ENCODE measurements at regions not wholly inside any gene's neighbourhood (a gene's known extent, or its start where the extent isn't known, plus 50 kb on each side); places are given as distances from the start of the nearest gene placed in this dataset.

GRCh38 chrX:35445912-35446311 lies 352.2 kb upstream of the MAGEB16 start:
- no peak for TF ChIP-seq CTCF (IDR thresholded peaks at IDR 0.05; ENCODE audit: poor library complexity, severe bottlenecking)
- TF ChIP-seq TAF1 (IDR thresholded peaks at IDR 0.05; ENCODE audit: low read depth) = no peak
- no peak for TF ChIP-seq RAD21 (conservative IDR thresholded peaks at IDR 0.05)
- TF ChIP-seq MXI1 (conservative IDR thresholded peaks at IDR 0.05; ENCODE audit: poor library complexity, severe bottlenecking) = no peak
- no peak for TF ChIP-seq EP300 (conservative IDR thresholded peaks at IDR 0.05; ENCODE audit: poor library complexity, severe bottlenecking)
- no peak for TF ChIP-seq POLR2AphosphoS5 (IDR thresholded peaks at IDR 0.05)
- TF ChIP-seq SMC3 (conservative IDR thresholded peaks at IDR 0.05; ENCODE audit: poor library complexity) = no peak
- no peak for TF ChIP-seq EZH2 (IDR thresholded peaks at IDR 0.05; ENCODE audit: borderline replicate concordance, insufficient read depth, low read length, poor library complexity, severe bottlenecking)
- TF ChIP-seq REST (IDR thresholded peaks at IDR 0.05; ENCODE audit: borderline replicate concordance) = no peak
- Histone ChIP-seq H3K27me3 (ENCODE audit: insufficient read depth, low read depth, low read length) (no peaks in the 10 kb centered on the region), H3K9ac (ENCODE audit: low read length) (no peak overlapping the region), H3K79me2 (replicated peaks; ENCODE audit: insufficient read depth, low read length) (no peaks in the 10 kb centered on the region), H3K4me2 (ENCODE audit: low read length) (no peak overlapping the region), H3K9me2 (ENCODE audit: insufficient read depth, low read length) (no peaks in the 10 kb centered on the region), H3K4me3 (ENCODE audit: low read length) (no peak overlapping the region), H3K27ac (ENCODE audit: low read length) (no peak overlapping the region), H4K20me1 (ENCODE audit: insufficient read depth) (no peaks in the 10 kb centered on the region), H3K9me3 (ENCODE audit: low read length) (no peaks in the 10 kb centered on the region), H3K36me3 (ENCODE audit: insufficient read depth, low read length) (no peaks in the 10 kb centered on the region), H3F3A (ENCODE audit: insufficient read depth, low read length, poor library complexity, severe bottlenecking) (no peaks in the 10 kb centered on the region), H2AFZ (ENCODE audit: low read depth, low read length) (no peak overlapping the region)

GRCh38 chrX:35456891-35457290 lies 341.3 kb upstream of the MAGEB16 start:
- no peaks in the 10 kb centered on the region for H3K79me2 ChIP-seq (replicated peaks; ENCODE audit: insufficient read depth, low read length)
- no peak overlapping the region for H2AFZ ChIP-seq (ENCODE audit: low read depth, low read length)
- no peaks in the 10 kb centered on the region for H3K27me3 ChIP-seq (ENCODE audit: insufficient read depth, low read depth, low read length)
- H3K27ac ChIP-seq (ENCODE audit: low read length) = no peak overlapping the region
- no peak overlapping the region for H3K4me2 ChIP-seq (ENCODE audit: low read length)
- H3K9me2 ChIP-seq (ENCODE audit: insufficient read depth, low read length) = no peaks in the 10 kb centered on the region
- no peaks in the 10 kb centered on the region for H3F3A ChIP-seq (ENCODE audit: insufficient read depth, low read length, poor library complexity, severe bottlenecking)
- H3K36me3 ChIP-seq (ENCODE audit: insufficient read depth, low read length) = no peaks in the 10 kb centered on the region
- H3K9ac ChIP-seq (ENCODE audit: low read length) = no peak overlapping the region
- H3K4me3 ChIP-seq (ENCODE audit: low read length) = no peak overlapping the region
- no peaks in the 10 kb centered on the region for H3K9me3 ChIP-seq (ENCODE audit: low read length)
- TF ChIP-seq MXI1 (conservative IDR thresholded peaks at IDR 0.05; ENCODE audit: poor library complexity, severe bottlenecking) (no peak), TAF1 (IDR thresholded peaks at IDR 0.05; ENCODE audit: low read depth) (no peak), EZH2 (IDR thresholded peaks at IDR 0.05; ENCODE audit: borderline replicate concordance, insufficient read depth, low read length, poor library complexity, severe bottlenecking) (no peak), POLR2AphosphoS5 (IDR thresholded peaks at IDR 0.05) (no peak), EP300 (conservative IDR thresholded peaks at IDR 0.05; ENCODE audit: poor library complexity, severe bottlenecking) (no peak), RAD21 (conservative IDR thresholded peaks at IDR 0.05) (no peak), REST (IDR thresholded peaks at IDR 0.05; ENCODE audit: borderline replicate concordance) (no peak), CTCF (IDR thresholded peaks at IDR 0.05; ENCODE audit: poor library complexity, severe bottlenecking) (no peak), SMC3 (conservative IDR thresholded peaks at IDR 0.05; ENCODE audit: poor library complexity) (no peak)
- no peaks in the 10 kb centered on the region for H4K20me1 ChIP-seq (ENCODE audit: insufficient read depth)

Data from neural cell (in vitro differentiated cells).